ENCODE measurements at regions not wholly inside any gene's neighbourhood (a gene's known extent, or its start where the extent isn't known, plus 50 kb on each side); places are given as distances from the start of the nearest gene placed in this dataset.

- in situ Hi-C loops (cut with MboI) (no loop called here), intact Hi-C loops (cut with micrococcal nuclease) (no loop called here)
- H3K9ac ChIP-seq (ENCODE audit: insufficient read depth in 1 of 2, low read depth in 2 of 2, low read length in 2 of 2), result no peak overlapping the region
- no peaks in the 10 kb centered on the region for H3K27me3 ChIP-seq (ENCODE audit: control insufficient read depth in 2 of 2, insufficient read depth in 2 of 2, low read length in 2 of 2)
- ChIA-PET POLR2A (no interaction called here), CTCF (ENCODE audit: low intra/inter-chr PET ratio) (no interaction called here)
- H3K9me1 ChIP-seq (ENCODE audit: control insufficient read depth, insufficient read depth, low read length), result no peaks in the 10 kb centered on the region
- ATAC-seq (no peak), FAIRE-seq (no peak), DNase-seq (ENCODE audit: extremely low read depth in 1 of 4, low spot score in 3 of 4) (no peak)
- no peak overlapping the region for H3K4me2 ChIP-seq (ENCODE audit: insufficient read depth, low read length)
- no peak overlapping the region for H3K27ac ChIP-seq (ENCODE audit: extremely low read depth, low read depth, low read length)
- TF ChIP-seq, protein P1, sequence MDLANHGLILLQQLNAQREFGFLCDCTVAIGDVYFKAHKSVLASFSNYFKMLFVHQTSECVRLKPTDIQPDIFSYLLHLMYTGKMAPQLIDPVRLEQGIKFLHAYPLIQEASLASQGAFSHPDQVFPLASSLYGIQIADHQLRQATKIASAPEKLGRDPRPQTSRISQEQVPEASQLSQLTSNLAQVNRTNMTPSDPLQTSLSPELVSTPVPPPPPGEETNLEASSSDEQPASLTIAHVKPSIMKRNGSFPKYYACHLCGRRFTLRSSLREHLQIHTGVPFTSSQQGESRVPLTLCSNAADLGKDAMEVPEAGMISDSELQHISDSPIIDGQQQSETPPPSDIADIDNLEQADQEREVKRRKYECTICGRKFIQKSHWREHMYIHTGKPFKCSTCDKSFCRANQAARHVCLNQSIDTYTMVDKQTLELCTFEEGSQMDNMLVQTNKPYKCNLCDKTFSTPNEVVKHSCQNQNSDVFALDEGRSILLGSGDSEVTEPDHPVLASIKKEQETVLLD (IDR thresholded peaks at IDR 0.05), result no peak
- no peak for TF ChIP-seq RFX7 (CRISPR knock-in tag; IDR thresholded peaks at IDR 0.05)
- TF ChIP-seq RBM15 (IDR thresholded peaks at IDR 0.05; ENCODE audit: insufficient read depth, low read length), result no peak
- TF ChIP-seq HCFC1 (IDR thresholded peaks at IDR 0.05; ENCODE audit: low read depth, low read length), result no peak
- TF ChIP-seq THRAP3 (IDR thresholded peaks at IDR 0.05; ENCODE audit: borderline replicate concordance), result no peak
- no peak for TF ChIP-seq CHD4 (IDR thresholded peaks at IDR 0.05; ENCODE audit: insufficient read depth, insufficient replicate concordance, low read depth, low read length, poor library complexity, severe bottlenecking)
- no peak for TF ChIP-seq SREBF1 (IDR thresholded peaks at IDR 0.05; ENCODE audit: borderline replicate concordance, low read depth, low read length)
- no peak for TF ChIP-seq ZNF766 (CRISPR knock-in tag; conservative IDR thresholded peaks at IDR 0.05)
- TF ChIP-seq NFE2 (IDR thresholded peaks at IDR 0.05; ENCODE audit: low read depth), result no peak
- no TSS peak for BruUV-seq (replicated peaks)
- peak overlapping the region; percentile 45 for H2AFZ ChIP-seq (ENCODE audit: low read depth, low read length)
- H3K36me3 ChIP-seq (ENCODE audit: control insufficient read depth, insufficient read depth, low read length), result no peaks in the 10 kb centered on the region
- WGBS (ENCODE audit: insufficient coverage, low coverage, missing lambda C conversion rate), result 52% methylated on average over 3 of the region's 5 CpGs
- no peaks in the 10 kb centered on the region for H3K79me2 ChIP-seq (ENCODE audit: control insufficient read depth, insufficient read depth, low read length)
- H3K4me1 ChIP-seq (replicated peaks in 1 of 2; ENCODE audit: control insufficient read depth in 2 of 2, insufficient read depth in 2 of 2, low read length in 2 of 2), result no peaks in the 10 kb centered on the region
- no peaks in the 10 kb centered on the region for H3K9me3 ChIP-seq (replicated peaks; ENCODE audit: control insufficient read depth, insufficient read depth, low read depth, low read length)
- H4K20me1 ChIP-seq (replicated peaks; ENCODE audit: control insufficient read depth, insufficient read depth, low read length), result no peaks in the 10 kb centered on the region
- no peak overlapping the region for H3K4me3 ChIP-seq
Measured at GRCh38 chr13:108549934-108550333, 79.5 kb upstream of the MYO16 start.

Measured in K562 (cell line).